HG03460 (cell line): ENCODE measurements at regions not wholly inside any gene's neighbourhood (a gene's known extent, or its start where the extent isn't known, plus 50 kb on each side); places are given as distances from the start of the nearest gene placed in this dataset.

Experiments
- ATAC-seq: cut with Tn5 transposase; IDR thresholded peaks from one replicate; pipeline ENCODE4 v1.9.1; 2021; ENCODE audit not compliant: unreplicated experiment

DNA sequence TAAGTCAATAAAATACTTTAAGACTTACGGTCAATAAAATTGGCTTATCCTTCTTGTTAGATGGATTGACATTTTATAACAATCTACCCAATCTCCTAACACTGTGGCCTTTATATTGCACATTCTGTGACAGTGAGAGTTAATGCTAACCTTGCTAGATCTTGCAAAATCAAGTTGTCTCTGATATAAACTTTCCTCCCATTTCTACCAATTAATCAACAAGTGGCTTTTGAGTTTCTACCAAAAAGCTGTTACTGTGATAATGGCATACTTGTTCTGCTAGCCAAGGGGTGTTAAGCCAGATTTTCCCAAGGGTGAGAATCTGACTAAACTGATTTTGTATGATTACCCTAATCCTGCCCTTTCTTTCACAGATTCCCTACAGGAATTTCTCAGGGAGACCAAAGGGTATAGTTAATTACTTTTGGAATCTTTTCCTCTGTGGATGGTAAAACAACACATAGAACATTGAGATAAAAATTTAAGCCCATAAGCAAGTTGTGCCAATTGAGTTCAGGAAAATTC, 174.1 kb upstream of the SUCLG2 start:
- ATAC-seq = no peak

DNA sequence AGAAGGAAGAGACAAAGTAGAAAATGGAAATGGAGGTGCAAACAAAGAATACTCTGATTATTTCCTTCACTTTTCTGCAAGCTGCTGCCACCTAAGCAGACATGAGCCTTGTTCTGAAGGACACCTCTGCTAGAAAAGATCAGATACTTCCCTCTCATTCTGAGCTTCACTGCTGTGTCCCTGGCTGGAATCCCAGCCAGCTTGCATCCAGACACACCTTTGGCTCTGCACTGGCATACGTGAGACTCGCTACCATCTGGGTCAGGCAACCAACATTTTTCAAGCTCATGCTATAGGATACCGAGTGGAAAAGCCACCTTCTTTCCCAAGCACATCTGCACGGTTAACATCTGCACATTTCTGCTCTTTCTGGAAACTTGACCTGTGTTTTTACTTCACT, 166.7 kb upstream of the SUCLG2 start:
- ATAC-seq = no peak

GRCh38 chr3:67819447-67819846, 165.0 kb upstream of the SUCLG2 start:
- ATAC-seq = no peak

DNA sequence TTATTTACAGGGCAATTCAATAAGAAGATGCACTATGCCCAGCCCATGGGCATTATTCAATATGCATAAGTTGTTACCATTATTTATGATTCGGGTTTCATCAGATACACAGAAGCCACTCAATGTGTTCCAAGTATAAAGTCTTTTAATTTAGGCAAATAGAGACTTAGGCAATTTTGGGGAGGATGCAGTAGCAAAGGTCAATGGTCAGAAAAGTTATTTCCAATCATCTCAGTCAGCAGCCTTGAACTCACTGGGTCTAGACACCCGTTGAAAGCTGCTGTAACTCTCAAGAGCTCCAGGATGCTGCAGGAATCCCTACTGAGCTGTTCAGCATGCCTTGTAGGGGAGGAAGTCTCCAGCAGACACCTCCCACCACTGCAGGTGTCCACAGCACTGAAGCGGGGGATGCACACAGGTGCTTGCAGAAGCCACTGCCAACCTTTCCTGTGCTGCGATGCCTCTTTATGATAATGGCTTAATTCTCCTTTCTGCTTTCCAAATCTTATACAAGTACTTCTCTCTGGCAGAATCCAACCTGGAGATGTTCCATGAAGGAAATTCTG, 155.0 kb upstream of the SUCLG2 start:
- ATAC-seq = no peak

DNA sequence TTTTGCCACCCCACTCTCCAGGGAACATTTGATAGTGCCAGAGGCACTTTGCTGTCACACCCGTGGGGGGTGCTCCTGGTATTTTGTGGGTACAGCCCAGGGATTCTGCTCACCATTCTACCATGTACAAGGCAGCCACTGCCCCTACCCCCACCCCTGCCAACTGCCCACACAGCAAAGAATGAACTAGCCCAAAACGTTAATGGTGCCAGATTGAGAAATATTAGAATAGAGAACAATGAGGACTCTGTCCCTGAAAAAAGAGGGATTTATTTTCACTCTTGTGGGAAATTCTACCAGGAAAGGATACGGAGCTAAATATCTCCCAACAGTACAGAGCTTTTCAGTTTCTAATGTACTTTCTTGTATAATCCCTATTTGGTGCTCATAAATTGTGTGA, 154.5 kb upstream of the SUCLG2 start:
- no peak for ATAC-seq

- no peak for ATAC-seq
Measured at GRCh38 chr3:67804578-67804977, 150.2 kb upstream of the SUCLG2 start.

- no peak for ATAC-seq
Measured at GRCh38 chr3:67804089-67804488, 149.7 kb upstream of the SUCLG2 start.

DNA sequence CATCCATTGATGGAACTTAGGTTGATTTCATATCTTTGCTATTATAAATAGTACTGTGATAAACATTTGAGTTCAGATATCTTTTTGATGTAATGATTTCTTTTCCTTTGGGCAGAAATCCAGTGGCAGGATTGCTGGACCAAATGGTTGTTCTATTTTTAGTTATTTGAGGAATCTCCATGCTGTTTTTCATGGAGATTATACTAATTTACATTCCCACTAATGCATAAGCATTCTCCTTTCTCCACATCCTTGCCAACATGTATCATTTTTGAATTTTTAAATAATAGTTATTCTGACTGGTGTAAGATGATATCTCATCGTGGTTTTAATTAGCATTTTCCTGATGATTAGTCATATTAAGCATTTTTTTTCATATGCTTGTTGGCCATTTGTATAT, 144.0 kb upstream of the SUCLG2 start:
- no peak for ATAC-seq

- no peak for ATAC-seq
Measured at GRCh38 chr3:67791620-67792019, 137.2 kb upstream of the SUCLG2 start.

DNA sequence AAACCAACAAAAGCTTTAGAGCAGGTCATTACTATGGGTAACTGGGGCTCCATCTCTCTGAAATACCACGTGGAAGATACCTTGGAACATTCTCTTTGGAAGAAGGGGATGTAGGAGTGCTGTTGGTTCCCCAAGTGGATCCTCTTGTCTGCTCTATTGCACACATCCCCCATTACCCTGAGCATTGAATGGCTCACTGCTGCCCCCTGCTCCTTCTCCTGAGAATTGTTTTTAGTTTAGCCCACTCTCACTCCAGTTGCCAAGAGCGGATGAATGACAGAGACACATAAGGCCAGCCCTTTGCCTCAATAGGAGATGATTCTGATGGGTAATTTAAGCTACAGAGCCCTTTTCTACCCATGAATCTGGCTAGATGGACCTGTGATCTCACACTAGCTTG, 135.6 kb upstream of the SUCLG2 start:
- peak; percentile 87 for ATAC-seq

- no peak for ATAC-seq
Measured at GRCh38 chr3:67788396-67788795, 134.0 kb upstream of the SUCLG2 start.

GRCh38 chr3:67783281-67784250, 129.2 kb upstream of the SUCLG2 start:
- no peak for ATAC-seq

- ATAC-seq = no peak
Measured at GRCh38 chr3:67781871-67782270, 127.5 kb upstream of the SUCLG2 start.

GRCh38 chr3:67781218-67781617, 126.8 kb upstream of the SUCLG2 start:
- ATAC-seq = no peak

- no peak for ATAC-seq
Measured at GRCh38 chr3:67774676-67775075, 120.3 kb upstream of the SUCLG2 start.

DNA sequence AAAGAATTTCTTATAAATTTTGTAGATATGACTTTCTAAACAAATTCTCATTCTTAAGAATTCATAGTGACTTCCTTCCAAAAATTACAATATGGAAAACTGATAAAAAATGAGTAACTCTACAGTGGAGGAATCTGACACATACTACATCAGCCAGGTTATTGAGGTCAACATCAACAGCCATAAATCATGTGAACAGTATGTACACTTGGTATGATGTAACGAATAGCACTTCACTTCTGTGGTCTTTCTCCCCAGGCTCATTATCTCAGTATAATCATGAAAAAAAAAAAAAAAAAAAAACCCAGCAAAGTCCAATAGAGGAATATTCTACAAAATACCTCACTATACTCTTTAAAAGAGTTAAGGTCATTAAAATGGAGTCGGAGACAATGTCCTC, 111.2 kb upstream of the SUCLG2 start:
- no peak for ATAC-seq

DNA sequence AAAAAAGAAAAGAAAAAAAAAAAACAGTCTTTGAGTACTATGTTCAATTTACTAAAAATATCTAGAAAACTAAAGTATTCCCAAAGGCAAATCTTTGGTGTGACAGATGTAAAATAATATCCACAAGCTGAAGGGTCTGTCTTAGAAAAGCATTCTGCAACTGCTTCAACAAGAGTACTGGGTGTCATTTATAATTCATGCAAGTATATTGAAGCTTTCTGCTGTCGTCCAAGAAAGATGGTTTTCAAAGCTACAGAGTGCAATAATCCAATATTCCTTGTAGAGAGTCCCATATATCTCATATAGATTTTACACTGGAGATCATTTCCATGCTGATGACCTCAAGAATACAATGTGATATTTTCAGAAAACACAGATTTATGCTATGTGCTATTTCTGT, 90.9 kb upstream of the SUCLG2 start:
- ATAC-seq = no peak

GRCh38 chr3:67744699-67745098, 90.3 kb upstream of the SUCLG2 start:
- no peak for ATAC-seq

- ATAC-seq = no peak
Measured at GRCh38 chr3:67739851-67740250, 85.4 kb upstream of the SUCLG2 start.

- ATAC-seq = no peak
Measured at GRCh38 chr3:67737906-67738865, 83.8 kb upstream of the SUCLG2 start.

GRCh38 chr3:67737140-67737539, 82.7 kb upstream of the SUCLG2 start:
- no peak for ATAC-seq
